ENCODE measurements at regions not wholly inside any gene's neighbourhood (a gene's known extent, or its start where the extent isn't known, plus 50 kb on each side); places are given as distances from the start of the nearest gene placed in this dataset.

DNA sequence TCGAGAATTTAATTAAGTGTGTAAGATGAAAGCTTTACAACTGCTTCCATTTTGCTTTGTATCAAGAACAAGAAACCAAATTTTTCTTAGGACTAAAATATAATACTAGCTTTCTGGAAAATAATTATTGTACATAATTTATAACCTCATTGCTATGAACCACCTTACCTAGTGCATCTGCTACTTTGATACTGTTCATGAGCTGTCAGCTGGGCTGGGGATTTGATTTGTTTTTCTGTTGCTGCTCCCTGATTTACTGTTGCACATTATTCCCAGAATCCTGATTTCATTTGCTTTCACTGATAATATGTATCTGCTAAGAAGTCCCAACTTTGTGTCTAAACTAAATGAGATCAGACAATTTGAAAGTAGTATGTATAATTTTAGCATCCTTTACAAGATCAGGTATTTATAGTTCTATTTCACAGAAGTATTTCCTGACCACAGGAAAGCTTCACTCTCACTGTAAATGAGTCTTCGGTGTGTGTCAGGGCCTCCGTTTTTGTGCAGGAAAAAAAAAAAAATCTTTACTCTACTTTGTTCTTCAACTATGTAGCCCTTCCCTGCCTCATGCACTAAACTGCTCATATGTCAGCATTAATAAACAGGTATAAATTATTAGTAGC, 105.6 kb upstream of the CCDC150 start:
- DNase-seq (ENCODE audit: extremely low spot score), result no peak
- ChIA-PET CTCF (interaction anchor here (1.0 to 1.2 kb wide), 6 partner anchors 11 to 465 kb away, joined by 3 to 5 read pairs (median 3); partner anchors contain the start of gene DNAH7), POLR2A (no interaction called here)
- TF ChIP-seq CTCF (IDR thresholded peaks at IDR 0.05; ENCODE audit: control extremely low read depth, extremely low read depth, low read depth, missing control alignments), result no peak

GRCh38 chr2:196534495-196534894, 105.0 kb upstream of the CCDC150 start:
- no peak for TF ChIP-seq CTCF (IDR thresholded peaks at IDR 0.05; ENCODE audit: control extremely low read depth, extremely low read depth, low read depth, missing control alignments)
- no peak for DNase-seq (ENCODE audit: extremely low spot score)
- CTCF ChIA-PET, result interaction anchor here (1.0 to 1.1 kb wide), 2 partner anchors 81 to 466 kb away, joined by 3 read pairs; partner anchors contain the start of gene DNAH7
- POLR2A ChIA-PET, result no interaction called here

DNA sequence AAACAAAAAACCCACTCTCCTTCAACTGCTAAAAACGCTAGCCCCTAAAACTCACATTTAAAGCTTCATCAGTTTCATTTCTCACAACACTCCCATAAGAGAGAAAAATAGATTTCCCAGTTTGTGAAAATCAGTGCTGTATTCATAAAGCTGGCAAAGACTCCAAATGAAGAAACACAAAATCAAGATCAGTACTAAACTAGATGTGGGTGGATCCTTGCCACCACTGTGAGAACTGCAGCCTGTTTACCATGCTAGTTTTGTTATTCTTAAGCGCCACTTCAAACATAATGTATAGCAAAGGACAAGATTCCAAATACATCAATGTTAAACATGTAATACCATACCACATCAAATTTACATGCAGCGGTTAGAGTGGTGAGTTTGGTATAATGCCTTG, 104.5 kb upstream of the CCDC150 start:
- DNase-seq (ENCODE audit: extremely low spot score), result no peak
- ChIA-PET POLR2A (no interaction called here), CTCF (no interaction called here)
- TF ChIP-seq CTCF (IDR thresholded peaks at IDR 0.05; ENCODE audit: control extremely low read depth, extremely low read depth, low read depth, missing control alignments), result no peak

- ChIA-PET CTCF (no interaction called here), POLR2A (no interaction called here)
These were observed 103.8 kb upstream of the CCDC150 start for GRCh38 chr2:196535742-196536141.

DNA sequence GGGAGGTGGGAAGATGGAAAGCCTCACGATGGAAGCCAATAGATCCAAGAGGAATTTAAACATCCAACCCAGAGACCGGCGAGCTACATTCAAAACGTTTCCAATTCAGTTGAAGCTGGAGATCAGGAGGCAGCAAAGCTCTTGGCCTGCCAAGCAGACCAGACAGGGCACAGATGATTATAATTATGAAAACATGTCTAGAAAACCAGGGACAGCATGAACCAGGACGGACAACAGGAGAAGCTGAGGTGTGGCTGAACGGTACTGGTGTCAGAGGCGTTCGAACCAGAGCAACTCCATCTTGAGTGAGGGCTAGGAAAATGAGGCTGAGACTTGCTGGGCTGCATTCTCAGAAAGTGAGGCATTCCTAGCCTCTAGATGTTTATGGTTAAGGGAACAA, 102.2 kb upstream of the CCDC150 start:
- POLR2A ChIA-PET, result no interaction called here

More at GRCh38 chr2:196535742-196536141, 103.8 kb upstream of the CCDC150 start:
- TF ChIP-seq CTCF (IDR thresholded peaks at IDR 0.05; ENCODE audit: control extremely low read depth, extremely low read depth, low read depth, missing control alignments), result no peak
- DNase-seq (ENCODE audit: extremely low spot score), result no peak

DNA sequence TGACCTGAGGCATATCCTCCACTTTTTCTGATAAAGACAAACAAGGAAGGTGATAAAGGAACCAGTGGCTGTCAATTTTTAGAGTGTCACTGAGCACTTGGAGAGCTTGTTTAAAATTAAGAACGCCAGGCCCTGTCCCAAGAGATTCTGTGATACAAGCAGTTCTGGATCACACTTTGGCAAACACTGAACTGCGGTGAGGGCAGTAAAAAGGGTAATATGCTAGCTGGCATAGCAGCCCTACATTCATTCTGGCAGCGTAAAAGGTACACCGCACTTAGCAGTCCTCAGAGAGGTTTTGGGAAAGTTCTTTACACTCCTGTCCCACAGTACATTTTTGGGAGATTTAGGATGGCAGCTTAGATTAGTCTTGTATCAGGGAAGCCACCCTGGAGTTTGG, 101.3 kb upstream of the CCDC150 start:
- ChIA-PET CTCF (interaction anchor here (0.9 to 1.3 kb wide), 2 partner anchors 20 to 25 kb away, joined by 3 read pairs; no protein-coding TSS in a partner anchor), POLR2A (no interaction called here)
- TF ChIP-seq CTCF (IDR thresholded peaks at IDR 0.05; ENCODE audit: control extremely low read depth, extremely low read depth, low read depth, missing control alignments), result no peak
- DNase-seq (ENCODE audit: extremely low spot score), result no peak

More for the DNA sequence above, 102.2 kb upstream of the CCDC150 start:
- CTCF ChIA-PET, result interaction anchor here (1.0 to 1.2 kb wide), 2 partner anchors 19 to 214 kb away, joined by 3 to 4 read pairs; no protein-coding TSS in a partner anchor
- no peak for TF ChIP-seq CTCF (IDR thresholded peaks at IDR 0.05; ENCODE audit: control extremely low read depth, extremely low read depth, low read depth, missing control alignments)
- no peak for DNase-seq (ENCODE audit: extremely low spot score)

Data from GM10248 (cell line).